HepG2 (cell line): ENCODE measurements at regions not wholly inside any gene's neighbourhood (a gene's known extent, or its start where the extent isn't known, plus 50 kb on each side); places are given as distances from the start of the nearest gene placed in this dataset.

Source experiments
- ATAC-seq: fragments of 200-7000 bp; cut with Tn5 transposase; 3 replicates; pipeline ENCODE4 v1.9.1; 2020; ENCODE audit warnings: mild to moderate bottlenecking, moderate library complexity
- BruUV-seq: library from RNA; stranded (reverse); fragments of 400-500 nt; replicated peaks from 2 replicates; lab custom pipeline; 2021; lab: Mats Ljungman, UMichigan
- CTCF ChIA-PET: fragments of 300-600 bp; formaldehyde crosslinking; extraction: SDS; loops from one replicate; lab custom pipeline; 2021; ENCODE audit warnings: low total read pairs, inconsistent platforms, low intra/inter-chr PET ratio; lab: Yijun Ruan, JAX
- POLR2A ChIA-PET: fragments of 350-600 bp; sonication (Branson Sonifier 250); formaldehyde crosslinking; loops from one replicate; lab custom pipeline; 2020; ENCODE audit warnings: antibody characterized with exemption, inconsistent platforms; lab: Yijun Ruan, JAX
- DNase-seq: peaks from one replicate; pipeline ENCODE4 v3.0.0-alpha.2; 2015; ENCODE audit warnings: low spot score
- FAIRE-seq: peaks from 3 replicates; lab custom pipeline; 2011; peaks lifted over from hg19 to GRCh38; lab: Jason Lieb, UNC
- H2AFZ ChIP-seq: one replicate; pipeline ENCODE4 v1.6.1; 2011; ENCODE audit warnings: low read length, inconsistent platforms
- H3K27ac ChIP-seq: fragments of 300-600 bp; 3 replicates; pipeline ENCODE4 v1.8.0; 2011; ENCODE audit warnings: mixed run types, mild to moderate bottlenecking, mixed read lengths, low read length, inconsistent platforms; ENCODE audit not compliant: insufficient read depth; ENCODE audit errors: extremely low read length
- H3K27me3 ChIP-seq, 2 experiments: fragments of 200-600 bp in 1 of 2; 2 replicates in 1 of 2; 3 replicates in 1 of 2; pipeline versions ENCODE4 v1.6.0 to v1.8.0; 2011; ENCODE audit warnings: low read length in 2 of 2, mild to moderate bottlenecking in 2 of 2, moderate library complexity in 2 of 2, inconsistent platforms in 1 of 2; ENCODE audit not compliant: insufficient read depth in 2 of 2, control insufficient read depth in 1 of 2
- H3K36me3 ChIP-seq, 2 experiments: fragments of 200-600 bp in 1 of 2; replicated peaks in 1 of 2; 2 replicates in 1 of 2; 3 replicates in 1 of 2; pipeline versions ENCODE4 v1.5.1 to v1.8.0; 2011; ENCODE audit warnings: low read length in 2 of 2, inconsistent platforms in 1 of 2; ENCODE audit not compliant: insufficient read depth in 2 of 2, control insufficient read depth in 1 of 2
- H3K4me1 ChIP-seq: 2 replicates; pipeline ENCODE4 v1.5.1; 2012; ENCODE audit warnings: low read length, inconsistent platforms; ENCODE audit not compliant: insufficient read depth
- H3K4me2 ChIP-seq: 2 replicates; pipeline ENCODE4 v1.6.0; 2011; ENCODE audit warnings: low read depth, low read length, inconsistent platforms
- H3K4me3 ChIP-seq, 3 experiments: fragments of 200-600 bp in 1 of 3; sonication (generic), shearing (Covaris generic) in 1 of 3; replicated peaks in 1 of 3; 2 replicates each; pipeline ENCODE4 v1.5.1; 2011 to 2016; ENCODE audit warnings: low read length in 3 of 3, inconsistent platforms in 2 of 3, low read depth in 2 of 3, mild to moderate bottlenecking in 2 of 3, control low read depth in 1 of 3, mixed read lengths in 1 of 3; ENCODE audit not compliant: insufficient read depth in 1 of 3
- H3K79me2 ChIP-seq: one replicate; pipeline ENCODE4 v1.6.1; 2011; ENCODE audit warnings: low read length, inconsistent platforms; ENCODE audit not compliant: insufficient read depth
- H3K9ac ChIP-seq: 2 replicates; pipeline ENCODE4 v1.6.0; 2011; ENCODE audit warnings: mild to moderate bottlenecking, low read depth, low read length, inconsistent platforms; ENCODE audit not compliant: insufficient read depth
- H3K9me3 ChIP-seq: 2 replicates; pipeline ENCODE4 v1.5.1; 2012; ENCODE audit warnings: mild to moderate bottlenecking, low read length
- H4K20me1 ChIP-seq: 2 replicates; pipeline ENCODE4 v1.6.0; 2011; ENCODE audit warnings: inconsistent platforms, mild to moderate bottlenecking, low read length, moderate library complexity; ENCODE audit not compliant: insufficient read depth
- AGO2 ChIP-seq: fragments of 200-400 bp; formaldehyde crosslinking; optimal IDR thresholded peaks from 2 replicates; pipeline ENCODE3; 2017; ENCODE audit warnings: mild to moderate bottlenecking, low read depth, low read length, moderate library complexity
- EP300 ChIP-seq, 3 experiments: sonication (generic) in 1 of 3; formaldehyde crosslinking in 1 of 3; IDR thresholded peaks; 2 replicates each; pipeline versions ENCODE4 v1.5.1 to v1.6.1; 2011 to 2020; ENCODE audit warnings: low read depth in 2 of 3, low read length in 2 of 3, borderline replicate concordance in 1 of 3, improper control_type of control experiment in 1 of 3, mild to moderate bottlenecking in 1 of 3, missing genetic modification reagents in 1 of 3, moderate library complexity in 1 of 3
- FOXM1 ChIP-seq: sonication (generic); formaldehyde crosslinking; IDR thresholded peaks from 2 replicates; pipeline ENCODE4 v1.5.0; 2020; ENCODE audit warnings: missing genetic modification reagents
- NFKBIZ ChIP-seq: IDR thresholded peaks from 2 replicates; pipeline ENCODE4 v1.6.1; 2018; ENCODE audit warnings: missing genetic modification reagents, missing compliant biosample characterization
- SIN3B ChIP-seq: fragments of 150-350 bp; IDR thresholded peaks from 2 replicates; pipeline ENCODE4 v1.6.1; 2014; ENCODE audit warnings: low read length
- WGBS: methylation state at CpG from one replicate; pipeline ENCODE4 v1.1.6; 2017; ENCODE audit warnings: low lambda C conversion rate; 5-methylcytosine and 5-hydroxymethylcytosine counted together
- in situ Hi-C: cut with HindIII; loops from 2 replicates; pipeline ENCODE4 v1.10.0; 2017; ENCODE audit warnings: low pct_unique_long_range_greater_than_20kb; ENCODE audit not compliant: extremely low pct_ligation_motif_present
- intact Hi-C: fragments of 100-400 bp; cut with micrococcal nuclease; formaldehyde crosslinking; loops from one replicate; pipeline ENCODE4 v1.10.0; 2022; ENCODE audit not compliant: unreplicated experiment
- TF ChIP-seq, protein P1 (sequence below): sonication (generic); formaldehyde crosslinking; IDR thresholded peaks from 2 replicates; pipeline ENCODE4 v1.4.0; 2020; ENCODE audit warnings: low read depth, missing genetic modification reagents

DNA sequence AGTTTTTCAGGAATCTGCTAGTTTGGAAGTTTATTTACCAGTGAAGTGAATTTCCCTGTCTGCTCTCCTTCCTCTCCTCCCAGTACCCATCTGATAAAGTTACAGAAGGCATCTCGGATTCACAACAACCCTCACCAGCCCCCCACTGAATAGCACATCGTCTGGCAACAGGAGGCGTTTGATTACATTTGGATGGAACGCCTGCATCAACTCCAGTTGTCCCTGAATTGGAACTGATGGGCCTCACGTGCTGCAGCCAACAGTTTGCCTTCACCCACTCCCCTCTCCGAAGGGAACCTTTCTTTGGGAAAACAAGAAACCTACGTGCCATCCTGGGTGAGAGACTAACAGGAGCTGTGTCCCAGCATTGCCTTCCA lies 59.5 kb upstream of the BCL6 start (continued):
- TF ChIP-seq EP300 (IDR thresholded peaks at IDR 0.05; ENCODE audit: low read depth in 2 of 2, low read length in 2 of 2): no peak
- no peak for TF ChIP-seq EP300 (CRISPR knock-in tag; IDR thresholded peaks at IDR 0.05; ENCODE audit: borderline replicate concordance)
- TF ChIP-seq SIN3B: no peak
- TF ChIP-seq, protein P1, sequence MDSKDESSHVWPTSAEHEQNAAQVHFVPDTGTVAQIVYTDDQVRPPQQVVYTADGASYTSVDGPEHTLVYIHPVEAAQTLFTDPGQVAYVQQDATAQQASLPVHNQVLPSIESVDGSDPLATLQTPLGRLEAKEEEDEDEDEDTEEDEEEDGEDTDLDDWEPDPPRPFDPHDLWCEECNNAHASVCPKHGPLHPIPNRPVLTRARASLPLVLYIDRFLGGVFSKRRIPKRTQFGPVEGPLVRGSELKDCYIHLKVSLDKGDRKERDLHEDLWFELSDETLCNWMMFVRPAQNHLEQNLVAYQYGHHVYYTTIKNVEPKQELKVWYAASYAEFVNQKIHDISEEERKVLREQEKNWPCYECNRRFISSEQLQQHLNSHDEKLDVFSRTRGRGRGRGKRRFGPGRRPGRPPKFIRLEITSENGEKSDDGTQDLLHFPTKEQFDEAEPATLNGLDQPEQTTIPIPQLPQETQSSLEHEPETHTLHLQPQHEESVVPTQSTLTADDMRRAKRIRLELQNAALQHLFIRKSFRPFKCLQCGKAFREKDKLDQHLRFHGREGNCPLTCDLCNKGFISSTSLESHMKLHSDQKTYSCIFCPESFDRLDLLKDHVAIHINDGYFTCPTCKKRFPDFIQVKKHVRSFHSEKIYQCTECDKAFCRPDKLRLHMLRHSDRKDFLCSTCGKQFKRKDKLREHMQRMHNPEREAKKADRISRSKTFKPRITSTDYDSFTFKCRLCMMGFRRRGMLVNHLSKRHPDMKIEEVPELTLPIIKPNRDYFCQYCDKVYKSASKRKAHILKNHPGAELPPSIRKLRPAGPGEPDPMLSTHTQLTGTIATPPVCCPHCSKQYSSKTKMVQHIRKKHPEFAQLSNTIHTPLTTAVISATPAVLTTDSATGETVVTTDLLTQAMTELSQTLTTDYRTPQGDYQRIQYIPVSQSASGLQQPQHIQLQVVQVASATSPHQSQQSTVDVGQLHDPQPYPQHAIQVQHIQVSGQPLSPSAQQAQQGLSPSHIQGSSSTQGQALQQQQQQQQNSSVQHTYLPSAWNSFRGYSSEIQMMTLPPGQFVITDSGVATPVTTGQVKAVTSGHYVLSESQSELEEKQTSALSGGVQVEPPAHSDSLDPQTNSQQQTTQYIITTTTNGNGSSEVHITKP: no peak
- TF ChIP-seq NFKBIZ (CRISPR knock-in tag): no peak
- no peak for TF ChIP-seq FOXM1

DNA sequence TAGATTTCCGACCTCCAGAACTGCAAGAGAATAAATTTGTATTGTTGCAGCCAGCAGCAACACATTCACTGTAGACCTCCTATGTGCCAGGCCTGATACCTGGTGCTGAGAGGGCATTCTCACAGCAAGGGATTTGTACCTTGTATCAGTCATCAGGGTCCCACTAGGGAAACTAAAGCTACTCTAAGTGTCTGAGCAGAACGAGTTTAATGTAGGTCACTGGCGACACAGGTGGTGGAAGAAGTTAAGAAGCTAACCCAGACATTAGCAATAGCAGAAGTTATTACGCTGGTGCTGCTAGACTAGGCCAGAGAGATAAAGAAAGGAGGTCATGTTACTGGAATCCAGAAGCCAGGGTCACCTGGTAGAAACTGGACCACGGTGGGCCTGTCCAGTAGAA lies 60.5 kb upstream of the BCL6 start:
- no peak for ATAC-seq
- in situ Hi-C loops: no loop called here
- POLR2A ChIA-PET: no interaction called here

More for the DNA sequence above, 60.5 kb upstream of the BCL6 start:
- DNase-seq (no peak), FAIRE-seq (no peak)
- intact Hi-C loops: no loop called here
- Histone ChIP-seq H3K4me1 (peaks cover 39% of the 10 kb centered on the region), H3K4me3 (no peak overlapping the region), H3K9me3 (no peaks in the 10 kb centered on the region), H4K20me1 (no peaks in the 10 kb centered on the region), H2AFZ (no peak overlapping the region), H3K79me2 (no peaks in the 10 kb centered on the region), H3K9ac (no peak overlapping the region), H3K27ac (no peak overlapping the region), H3K4me2 (no peak overlapping the region), H3K36me3 (no peaks in the 10 kb centered on the region), H3K27me3 (peaks cover 1 to 7% of the 10 kb centered on the region in 2 experiments; a peak in 2 of 5 replicates)
- CTCF ChIA-PET: no interaction called here
- no peak for TF ChIP-seq AGO2
- 64% methylated on average over 5 of the region's 5 CpGs for WGBS
- BruUV-seq: no TSS peak
